Duodenal mucosa (tissue), 2 donors: ENCODE measurements at regions not wholly inside any gene's neighbourhood (a gene's known extent, or its start where the extent isn't known, plus 50 kb on each side); places are given as distances from the start of the nearest gene placed in this dataset.
"Not testable (repeated sequence)": the region's sequence is repeated elsewhere in the genome, so short reads cannot be mapped to it uniquely, and the experiment has no call there.

Experiments used
- H3K27ac ChIP-seq: one replicate; pipeline ENCODE4 v1.7.0; 2013; ENCODE audit warnings: low read depth, low read length
- H3K27me3 ChIP-seq, 2 donors: one replicate each; pipeline ENCODE4 v1.7.0; 2013; ENCODE audit warnings: low read length in 2 of 2, control low read depth in 1 of 2; ENCODE audit not compliant: insufficient read depth in 2 of 2, control insufficient read depth in 1 of 2
- H3K36me3 ChIP-seq, 2 donors: one replicate each; pipeline ENCODE4 v1.7.0; 2013; ENCODE audit warnings: low read length in 2 of 2, control low read depth in 1 of 2; ENCODE audit not compliant: insufficient read depth in 2 of 2, control insufficient read depth in 1 of 2
- H3K4me1 ChIP-seq, 2 donors: one replicate each; pipeline ENCODE4 v1.7.0; 2013; ENCODE audit warnings: low read length in 2 of 2, control low read depth in 1 of 2; ENCODE audit not compliant: insufficient read depth in 2 of 2, control insufficient read depth in 1 of 2
- H3K4me3 ChIP-seq, 2 donors: one replicate each; pipeline ENCODE4 v1.7.0; 2013; ENCODE audit warnings: low read length in 2 of 2, low read depth in 1 of 2
- H3K9ac ChIP-seq, 2 donors: one replicate each; pipeline ENCODE4 v1.7.0; 2013; ENCODE audit warnings: low read length in 2 of 2, low read depth in 1 of 2
- H3K9me3 ChIP-seq, 2 donors: one replicate each; pipeline ENCODE4 v1.7.0; 2013; ENCODE audit warnings: low read length in 2 of 2, control low read depth in 1 of 2; ENCODE audit not compliant: control insufficient read depth in 1 of 2

- Histone ChIP-seq H3K9me3 (no peaks in the 10 kb centered on the region), H3K27ac (no peak overlapping the region), H3K27me3 (no peaks in the 10 kb centered on the region), H3K4me3 (no peak overlapping the region), H3K36me3 (no peaks in the 10 kb centered on the region), H3K9ac (no peak overlapping the region), H3K4me1 (no peaks in the 10 kb centered on the region)
Observed at GRCh38 chr21:25490742-25491141, 116.5 kb downstream of the MRPL39 start.

GRCh38 chr21:25489673-25490072 is 117.6 kb downstream of the MRPL39 start:
- no peaks in the 10 kb centered on the region for H3K4me1 ChIP-seq
- no peaks in the 10 kb centered on the region for H3K36me3 ChIP-seq
- no peak overlapping the region for H3K27ac ChIP-seq
- no peak overlapping the region for H3K9ac ChIP-seq
- no peaks in the 10 kb centered on the region for H3K27me3 ChIP-seq
- no peaks in the 10 kb centered on the region for H3K9me3 ChIP-seq
- no peak overlapping the region for H3K4me3 ChIP-seq

GRCh38 chr21:25487046-25487594 is 120.2 kb downstream of the MRPL39 start:
- Histone ChIP-seq H3K27ac (no peak overlapping the region), H3K9ac (no peak overlapping the region)

GRCh38 chr21:25485914-25486313 is 121.4 kb downstream of the MRPL39 start:
- Histone ChIP-seq H3K27ac (no peak overlapping the region), H3K36me3 (no peaks in the 10 kb centered on the region), H3K4me1 (no peaks in the 10 kb centered on the region), H3K9me3 (peaks cover 0 to 11% of the 10 kb centered on the region in 2 donors), H3K27me3 (no peaks in the 10 kb centered on the region), H3K4me3 (no peak overlapping the region), H3K9ac (no peak overlapping the region)

More at GRCh38 chr21:25487046-25487594, 120.2 kb downstream of the MRPL39 start:
- H3K36me3 ChIP-seq, result no peaks in the 10 kb centered on the region
- no peaks in the 10 kb centered on the region for H3K4me1 ChIP-seq
- peaks cover 0 to 4% of the 10 kb centered on the region in 2 donors for H3K9me3 ChIP-seq
- H3K4me3 ChIP-seq, result no peak overlapping the region
- H3K27me3 ChIP-seq, result no peaks in the 10 kb centered on the region

GRCh38 chr21:25467896-25468295 is 139.4 kb downstream of the MRPL39 start:
- H3K9ac ChIP-seq, result no peak overlapping the region
- no peaks in the 10 kb centered on the region for H3K4me1 ChIP-seq
- no peaks in the 10 kb centered on the region for H3K27me3 ChIP-seq
- no peak overlapping the region for H3K4me3 ChIP-seq
- no peak overlapping the region for H3K27ac ChIP-seq
- H3K9me3 ChIP-seq, result no peaks in the 10 kb centered on the region
- H3K36me3 ChIP-seq, result no peaks in the 10 kb centered on the region

GRCh38 chr21:25467071-25467470 is 140.2 kb downstream of the MRPL39 start:
- not testable (repeated sequence) for H3K9ac ChIP-seq, H3K9me3 ChIP-seq, H3K27ac ChIP-seq, H3K4me3 ChIP-seq, H3K36me3 ChIP-seq, H3K27me3 ChIP-seq, H3K4me1 ChIP-seq

GRCh38 chr21:25466470-25466869 is 140.8 kb downstream of the MRPL39 start:
- Histone ChIP-seq H3K36me3 (no peaks in the 10 kb centered on the region), H3K9ac (no peak overlapping the region), H3K27ac (no peak overlapping the region), H3K4me3 (no peak overlapping the region), H3K4me1 (no peaks in the 10 kb centered on the region), H3K9me3 (no peaks in the 10 kb centered on the region), H3K27me3 (no peaks in the 10 kb centered on the region)

- Histone ChIP-seq H3K27me3 (no peaks in the 10 kb centered on the region), H3K4me3 (no peak overlapping the region), H3K36me3 (no peaks in the 10 kb centered on the region), H3K9ac (no peak overlapping the region), H3K4me1 (no peaks in the 10 kb centered on the region), H3K27ac (no peak overlapping the region), H3K9me3 (no peaks in the 10 kb centered on the region)
Observed at GRCh38 chr21:25465263-25465662, 142.0 kb downstream of the MRPL39 start.

GRCh38 chr21:25464275-25464674 is 143.0 kb downstream of the MRPL39 start:
- Histone ChIP-seq H3K9ac (no peak overlapping the region), H3K27ac (no peak overlapping the region), H3K27me3 (no peaks in the 10 kb centered on the region), H3K4me1 (no peaks in the 10 kb centered on the region), H3K9me3 (no peaks in the 10 kb centered on the region), H3K36me3 (no peaks in the 10 kb centered on the region), H3K4me3 (no peak overlapping the region)

- Histone ChIP-seq H3K36me3 (no peaks in the 10 kb centered on the region), H3K9ac (no peak overlapping the region), H3K9me3 (no peaks in the 10 kb centered on the region), H3K27ac (no peak overlapping the region), H3K4me1 (no peaks in the 10 kb centered on the region), H3K4me3 (no peak overlapping the region), H3K27me3 (no peaks in the 10 kb centered on the region)
Observed at GRCh38 chr21:25462517-25462971, 144.7 kb downstream of the MRPL39 start.

GRCh38 chr21:25461725-25462124 is 145.6 kb downstream of the MRPL39 start:
- Histone ChIP-seq H3K27me3 (no peaks in the 10 kb centered on the region), H3K9me3 (no peaks in the 10 kb centered on the region), H3K36me3 (no peaks in the 10 kb centered on the region), H3K9ac (no peak overlapping the region), H3K4me3 (no peak overlapping the region), H3K27ac (no peak overlapping the region), H3K4me1 (peaks cover 0 to 3% of the 10 kb centered on the region in 2 donors)
